ENCODE measurements at regions not wholly inside any gene's neighbourhood (a gene's known extent, or its start where the extent isn't known, plus 50 kb on each side); places are given as distances from the start of the nearest gene placed in this dataset.

DNA sequence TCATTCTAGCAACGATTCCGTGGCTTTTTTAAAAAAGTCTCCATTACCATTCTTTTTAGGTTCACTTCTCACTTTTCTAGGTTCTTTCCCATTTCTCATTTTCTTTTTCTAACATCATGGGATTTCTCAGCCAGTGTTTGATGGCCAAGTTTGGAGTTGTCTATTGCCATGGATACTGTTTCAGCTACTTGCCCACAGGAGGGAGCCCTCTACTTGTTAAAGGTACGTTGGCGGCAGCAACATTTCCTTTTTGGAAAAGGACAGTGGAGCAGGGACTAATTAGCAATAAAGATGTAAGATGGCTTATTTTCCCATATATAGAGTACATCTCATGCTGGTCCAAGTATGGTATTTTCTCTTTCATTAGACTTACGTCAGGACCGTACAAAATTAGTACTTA lies 2257.5 kb upstream of the C9orf72 start:
- H3K27ac ChIP-seq (ENCODE audit: insufficient read length, low read depth, low read length), result no peak overlapping the region
- H3K27me3 ChIP-seq (ENCODE audit: insufficient read depth, low read length), result no peaks in the 10 kb centered on the region
- Mint-ChIP-seq H3K4me3 (no peak overlapping the region), H3K36me3 (ENCODE audit: insufficient read depth in 1 of 3, low read depth in 3 of 3) (peaks cover 14 to 15% (median 15%) of the 10 kb centered on the region in 3 experiments), H3K27me3 (ENCODE audit: low read depth) (no peaks in the 10 kb centered on the region), H3K4me1 (peaks cover 17 to 20% of the 10 kb centered on the region in 2 experiments), H3K9me3 (peaks cover 18 to 19% of the 10 kb centered on the region in 2 experiments), H3K27ac (peak overlapping the region in 1 of 3 experiments; percentile 85; a peak in 1 of 7 replicates)
- no peak overlapping the region for H3K4ac ChIP-seq (ENCODE audit: low read depth, low read length)
- no peak overlapping the region for H2BK12ac ChIP-seq (ENCODE audit: insufficient read length, low read depth, low read length)
- no peak overlapping the region for H2BK15ac ChIP-seq (ENCODE audit: low read depth, low read length)
- no peak overlapping the region for H3K56ac ChIP-seq (ENCODE audit: insufficient read length, low read depth, low read length)
- no peak overlapping the region for H3K18ac ChIP-seq (ENCODE audit: insufficient read length, low read depth, low read length)
- no peaks in the 10 kb centered on the region for H3K4me1 ChIP-seq (ENCODE audit: insufficient read depth, low read length)
- no peak overlapping the region for H3K9ac ChIP-seq (ENCODE audit: extremely low read depth, insufficient read length, low read length)
- H3K23ac ChIP-seq (ENCODE audit: insufficient read length, low read depth, low read length), result no peak overlapping the region
- H4K8ac ChIP-seq (replicated peaks; ENCODE audit: insufficient read length, low read depth, low read length), result no peak overlapping the region
- H3T11ph ChIP-seq (ENCODE audit: low read length), result no peak overlapping the region
- no peak overlapping the region for H2BK20ac ChIP-seq (ENCODE audit: low read depth, low read length, poor library complexity, severe bottlenecking)
- H4K20me1 ChIP-seq (ENCODE audit: control insufficient read depth, insufficient read depth, insufficient read length), result no peaks in the 10 kb centered on the region
- H2AFZ ChIP-seq (ENCODE audit: low read length), result no peak overlapping the region
- H3K4me2 ChIP-seq (ENCODE audit: insufficient read depth, insufficient read length, low read length), result no peak overlapping the region
- no CpG with 5 or more reads among the region's 6 CpGs for WGBS (ENCODE audit: extremely low coverage, insufficient read length, low lambda C conversion rate)
- H3K14ac ChIP-seq (ENCODE audit: insufficient read depth, low read length), result no peak overlapping the region
- H3K9me3 ChIP-seq (ENCODE audit: control insufficient read depth, low read depth, low read length), result peaks cover 20% of the 10 kb centered on the region
- H4K5ac ChIP-seq (ENCODE audit: insufficient read length, low read depth, low read length), result no peak overlapping the region
- TF ChIP-seq, protein P1, sequence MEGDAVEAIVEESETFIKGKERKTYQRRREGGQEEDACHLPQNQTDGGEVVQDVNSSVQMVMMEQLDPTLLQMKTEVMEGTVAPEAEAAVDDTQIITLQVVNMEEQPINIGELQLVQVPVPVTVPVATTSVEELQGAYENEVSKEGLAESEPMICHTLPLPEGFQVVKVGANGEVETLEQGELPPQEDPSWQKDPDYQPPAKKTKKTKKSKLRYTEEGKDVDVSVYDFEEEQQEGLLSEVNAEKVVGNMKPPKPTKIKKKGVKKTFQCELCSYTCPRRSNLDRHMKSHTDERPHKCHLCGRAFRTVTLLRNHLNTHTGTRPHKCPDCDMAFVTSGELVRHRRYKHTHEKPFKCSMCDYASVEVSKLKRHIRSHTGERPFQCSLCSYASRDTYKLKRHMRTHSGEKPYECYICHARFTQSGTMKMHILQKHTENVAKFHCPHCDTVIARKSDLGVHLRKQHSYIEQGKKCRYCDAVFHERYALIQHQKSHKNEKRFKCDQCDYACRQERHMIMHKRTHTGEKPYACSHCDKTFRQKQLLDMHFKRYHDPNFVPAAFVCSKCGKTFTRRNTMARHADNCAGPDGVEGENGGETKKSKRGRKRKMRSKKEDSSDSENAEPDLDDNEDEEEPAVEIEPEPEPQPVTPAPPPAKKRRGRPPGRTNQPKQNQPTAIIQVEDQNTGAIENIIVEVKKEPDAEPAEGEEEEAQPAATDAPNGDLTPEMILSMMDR (conservative IDR thresholded peaks at IDR 0.05), result peak; percentile 88
- H3K79me2 ChIP-seq (ENCODE audit: insufficient read depth, low read length), result no peaks in the 10 kb centered on the region
- H3K79me1 ChIP-seq (ENCODE audit: insufficient read depth, low read depth, low read length, poor library complexity, severe bottlenecking), result no peaks in the 10 kb centered on the region
- H2BK5ac ChIP-seq (ENCODE audit: insufficient read length, low read length), result no peak overlapping the region
- H2AK5ac ChIP-seq (ENCODE audit: insufficient read length, low read length), result no peak overlapping the region
- H2BK120ac ChIP-seq (ENCODE audit: low read depth, low read length, poor library complexity, severe bottlenecking), result no peak overlapping the region
- peak; percentile 54 for DNase-seq
- no peak overlapping the region for H4K91ac ChIP-seq (ENCODE audit: insufficient read length, low read depth, low read length)
- no peaks in the 10 kb centered on the region for H3K23me2 ChIP-seq (ENCODE audit: insufficient read length, low read depth, low read length, poor library complexity, severe bottlenecking)

Measured in H9 (cell line).